D721Med (cell line): ENCODE measurements at regions not wholly inside any gene's neighbourhood (a gene's known extent, or its start where the extent isn't known, plus 50 kb on each side); places are given as distances from the start of the nearest gene placed in this dataset.
"Not testable (repeated sequence)": the region's sequence is repeated elsewhere in the genome, so short reads cannot be mapped to it uniquely, and the experiment has no call there.

Source experiments
- DNase-seq: peaks from one replicate; pipeline ENCODE4 v3.0.0; 2011; ENCODE audit warnings: low spot score; ENCODE audit not compliant: insufficient read length
- FAIRE-seq: peaks from 2 replicates; lab custom pipeline; 2011; peaks lifted over from hg19 to GRCh38; lab: Jason Lieb, UNC

DNA sequence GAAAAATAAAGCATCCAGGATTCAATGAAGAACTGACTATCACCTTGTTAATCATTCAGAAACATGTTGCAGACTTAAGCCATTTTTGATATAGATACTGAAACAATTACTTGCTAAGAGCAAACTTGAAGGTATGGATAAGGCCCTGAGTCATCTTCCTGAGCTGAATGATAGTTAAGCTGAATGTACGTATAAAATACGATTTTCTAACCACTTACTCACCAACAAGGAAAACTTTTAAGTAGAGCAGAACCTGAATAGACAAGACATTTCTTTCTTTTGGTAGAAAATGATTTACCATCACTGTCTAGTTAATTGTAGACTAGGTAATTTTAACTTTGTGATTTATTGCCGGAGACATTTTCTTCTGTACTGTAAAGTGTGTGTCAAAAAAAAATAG, 261.2 kb downstream of the RTP5 start:
- FAIRE-seq, DNase-seq: not testable (repeated sequence)

- not testable (repeated sequence) for DNase-seq, FAIRE-seq
Measured at GRCh38 chr2:242159921-242160320, 290.4 kb downstream of the RTP5 start.

DNA sequence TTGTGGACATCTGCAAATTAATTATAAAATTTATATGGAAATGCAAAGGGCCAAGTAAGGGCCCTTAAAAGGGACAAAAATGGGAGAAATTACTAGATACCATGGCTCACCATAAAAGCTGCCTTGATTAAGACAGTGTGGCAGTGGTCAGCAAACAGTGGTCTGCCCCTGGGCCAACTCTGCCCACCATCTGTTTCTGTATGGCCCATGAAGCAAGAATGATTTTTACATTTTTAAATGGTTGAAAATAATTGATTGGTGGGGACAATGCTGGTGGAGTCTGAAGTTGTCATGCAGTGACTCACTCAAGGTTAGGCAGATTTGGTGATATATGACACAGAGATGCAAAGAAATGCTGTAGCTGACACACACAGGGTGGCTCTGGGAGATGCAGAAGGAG, 295.6 kb downstream of the RTP5 start:
- DNase-seq, FAIRE-seq: not testable (repeated sequence)

DNA sequence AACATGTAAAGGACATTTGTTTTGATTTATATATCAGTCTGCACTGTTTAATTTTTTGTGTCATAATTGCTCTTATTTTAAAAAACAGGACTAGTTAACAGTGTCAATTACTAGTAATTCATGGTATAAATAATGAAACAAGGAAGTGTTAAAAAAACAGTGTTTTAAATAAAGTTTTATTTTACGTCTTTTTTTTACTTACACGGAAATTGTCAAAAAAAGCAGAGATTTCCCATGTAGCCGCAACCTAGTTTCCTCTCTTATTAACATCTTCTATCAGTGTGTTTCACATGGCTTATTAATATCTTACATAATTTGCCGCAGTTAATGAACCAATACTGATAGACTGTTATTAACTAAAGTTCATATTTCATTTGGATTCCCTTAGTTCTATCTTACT, 301.8 kb downstream of the RTP5 start:
- not testable (repeated sequence) for FAIRE-seq, DNase-seq
